Liver (tissue), 8 donors: ENCODE measurements at regions not wholly inside any gene's neighbourhood (a gene's known extent, or its start where the extent isn't known, plus 50 kb on each side); places are given as distances from the start of the nearest gene placed in this dataset.

Experiments
- DNase-seq: peaks from one replicate; pipeline ENCODE4 v3.0.0-alpha.2; 2017; ENCODE audit warnings: low spot score
- H3K27ac ChIP-seq, 2 donors: one replicate each; pipeline ENCODE4 v1.7.0; 2013; ENCODE audit warnings: inconsistent platforms in 2 of 2, low read length in 2 of 2, control low read depth in 1 of 2, low read depth in 1 of 2, mild to moderate bottlenecking in 1 of 2
- H3K27me3 ChIP-seq, 4 donors: one replicate each; pipeline versions ENCODE4 v1.6.1 to v1.7.0; 2013; ENCODE audit warnings: low read length in 3 of 4, inconsistent platforms in 1 of 4, mild to moderate bottlenecking in 1 of 4, moderate library complexity in 1 of 4; ENCODE audit not compliant: control insufficient read depth in 4 of 4, insufficient read depth in 4 of 4
- H3K36me3 ChIP-seq, 4 donors: one replicate each; pipeline versions ENCODE4 v1.6.1 to v1.7.0; 2013; ENCODE audit warnings: low read length in 3 of 4, mild to moderate bottlenecking in 3 of 4, low read depth in 1 of 4, moderate library complexity in 1 of 4; ENCODE audit not compliant: control insufficient read depth in 4 of 4, insufficient read depth in 3 of 4
- H3K4me1 ChIP-seq, 4 donors: one replicate each; pipeline versions ENCODE4 v1.6.1 to v1.7.0; 2013; ENCODE audit warnings: low read length in 3 of 4, mild to moderate bottlenecking in 3 of 4, moderate library complexity in 1 of 4; ENCODE audit not compliant: control insufficient read depth in 4 of 4, insufficient read depth in 4 of 4
- H3K4me3 ChIP-seq, 3 donors: one replicate each; pipeline versions ENCODE4 v1.6.1 to v1.7.0; 2013; ENCODE audit warnings: low read length in 3 of 3, control low read depth in 1 of 3, low read depth in 1 of 3, mild to moderate bottlenecking in 1 of 3
- H3K9ac ChIP-seq, 2 donors: one replicate each; pipeline ENCODE4 v1.7.0; 2013; ENCODE audit warnings: low read length in 2 of 2, mild to moderate bottlenecking in 2 of 2, moderate library complexity in 2 of 2, control low read depth in 1 of 2, low read depth in 1 of 2
- H3K9me3 ChIP-seq, 4 donors: one replicate each; pipeline versions ENCODE4 v1.6.1 to v1.7.0; 2013; ENCODE audit warnings: low read length in 3 of 4; ENCODE audit not compliant: control insufficient read depth in 4 of 4
- ATF3 ChIP-seq: IDR thresholded peaks from 2 replicates; pipeline ENCODE4 v1.6.1; 2016; ENCODE audit warnings: antibody characterized with exemption
- CTCF ChIP-seq: fragments of 150-350 bp; IDR thresholded peaks from 2 replicates; pipeline ENCODE4 v1.5.1; 2017; ENCODE audit warnings: improper control_type of control experiment, low read depth, low read length; ENCODE audit not compliant: missing input control
- EGR1 ChIP-seq, 2 donors: IDR thresholded peaks; 2 replicates each; pipeline ENCODE4 v1.6.1; 2016 to 2018; ENCODE audit warnings: antibody characterized with exemption in 2 of 2, low read depth in 2 of 2
- FOXA1 ChIP-seq: IDR thresholded peaks from 2 replicates; pipeline ENCODE4 v1.6.1; 2016; ENCODE audit warnings: antibody characterized with exemption
- FOXA2 ChIP-seq: IDR thresholded peaks from 2 replicates; pipeline ENCODE4 v1.6.1; 2016; ENCODE audit warnings: antibody characterized with exemption
- GABPA ChIP-seq, 2 donors: IDR thresholded peaks in 1 of 2; conservative IDR thresholded peaks in 1 of 2; 2 replicates each; pipeline ENCODE4 v1.6.1; 2016; ENCODE audit warnings: antibody characterized with exemption in 2 of 2, mild to moderate bottlenecking in 1 of 2, moderate library complexity in 1 of 2
- HNF4A ChIP-seq, 2 donors: conservative IDR thresholded peaks; 2 replicates each; pipeline ENCODE4 v1.6.1; 2016; ENCODE audit warnings: antibody characterized with exemption in 2 of 2, mild to moderate bottlenecking in 2 of 2
- HNF4G ChIP-seq: IDR thresholded peaks from 2 replicates; pipeline ENCODE4 v1.6.1; 2016; ENCODE audit warnings: antibody characterized with exemption
- JUND ChIP-seq, 2 donors: IDR thresholded peaks; 2 replicates each; pipeline ENCODE4 v1.6.1; 2016; ENCODE audit warnings: antibody characterized with exemption in 2 of 2
- MAX ChIP-seq: IDR thresholded peaks from 2 replicates; pipeline ENCODE4 v1.6.1; 2016; ENCODE audit warnings: antibody characterized with exemption
- NR2F2 ChIP-seq: IDR thresholded peaks from 2 replicates; pipeline ENCODE4 v1.6.1; 2016; ENCODE audit warnings: antibody characterized with exemption
- RAD21 ChIP-seq, 2 donors: IDR thresholded peaks; 2 replicates each; pipeline ENCODE4 v1.6.1; 2016; ENCODE audit warnings: antibody characterized with exemption in 2 of 2, mild to moderate bottlenecking in 2 of 2
- REST ChIP-seq: IDR thresholded peaks from 2 replicates; pipeline ENCODE4 v1.6.1; 2016; ENCODE audit warnings: antibody characterized with exemption, mild to moderate bottlenecking
- RXRA ChIP-seq, 2 donors: IDR thresholded peaks; 2 replicates each; pipeline ENCODE4 v1.6.1; 2017 to 2018; ENCODE audit warnings: antibody characterized with exemption in 2 of 2, mild to moderate bottlenecking in 1 of 2
- SP1 ChIP-seq: IDR thresholded peaks from 2 replicates; pipeline ENCODE4 v1.6.1; 2018; ENCODE audit warnings: antibody characterized with exemption, mild to moderate bottlenecking
- TAF1 ChIP-seq: conservative IDR thresholded peaks from 2 replicates; pipeline ENCODE4 v1.6.1; 2016; ENCODE audit warnings: antibody characterized with exemption, mild to moderate bottlenecking
- YY1 ChIP-seq: IDR thresholded peaks from 2 replicates; pipeline ENCODE4 v1.6.1; 2016; ENCODE audit warnings: antibody characterized with exemption, mild to moderate bottlenecking
- ZBTB33 ChIP-seq: IDR thresholded peaks from 2 replicates; pipeline ENCODE4 v1.6.1; 2016; ENCODE audit warnings: antibody characterized with exemption
- WGBS: extraction: QIAGEN DNeasy Blood & Tissue Kit; methylation state at CpG from one replicate; pipeline ENCODE4 v1.1.7; 2013; 5-methylcytosine and 5-hydroxymethylcytosine counted together
- donor health status: healthy.
- donor health status: healthy.
- donor health status: healthy.
- donor health status: healthy.
- donor health status: healthy.

- DNase-seq = no peak
- 88% methylated on average over 1 of the region's 1 CpG for WGBS
- TF ChIP-seq TAF1 = no peak
- TF ChIP-seq SP1 = no peak
- no peak for TF ChIP-seq ATF3
- TF ChIP-seq YY1 = no peak
- TF ChIP-seq EGR1 (IDR thresholded peaks at IDR 0.05; ENCODE audit: low read depth in 2 of 2) = no peak
- no peak for TF ChIP-seq FOXA2
- no peaks in the 10 kb centered on the region for H3K27me3 ChIP-seq
- H3K4me3 ChIP-seq = no peak overlapping the region
- peaks cover 0 to 2% (median 0%) of the 10 kb centered on the region in 4 donors for H3K9me3 ChIP-seq
- H3K27ac ChIP-seq = no peak overlapping the region
- no peaks in the 10 kb centered on the region for H3K36me3 ChIP-seq
- H3K9ac ChIP-seq = no peak overlapping the region
- H3K4me1 ChIP-seq = no peaks in the 10 kb centered on the region
Observed at GRCh38 chr1:193703655-193704054, 517.2 kb upstream of the B3GALT2 start.

- DNase-seq = no peak
- TF ChIP-seq ATF3 (no peak), EGR1 (IDR thresholded peaks at IDR 0.05; ENCODE audit: low read depth in 2 of 2) (no peak), GABPA (IDR thresholded peaks at IDR 0.05 in 1 of 2, conservative IDR thresholded peaks at IDR 0.05 in 1 of 2) (no peak), YY1 (no peak), MAX (no peak), RAD21 (IDR thresholded peaks at IDR 0.05) (no peak), HNF4G (no peak), FOXA1 (no peak)
- Histone ChIP-seq H3K27ac (no peak overlapping the region), H3K36me3 (no peaks in the 10 kb centered on the region), H3K4me1 (no peaks in the 10 kb centered on the region), H3K4me3 (no peak overlapping the region), H3K9ac (no peak overlapping the region), H3K9me3 (peaks cover 0 to 2% (median 0%) of the 10 kb centered on the region in 4 donors), H3K27me3 (no peaks in the 10 kb centered on the region)
Observed at GRCh38 chr1:193703121-193703520, 516.7 kb upstream of the B3GALT2 start.

- Histone ChIP-seq H3K4me1 (peaks cover 0 to 1% (median 0%) of the 10 kb centered on the region in 4 donors), H3K4me3 (no peak overlapping the region), H3K36me3 (no peaks in the 10 kb centered on the region), H3K9ac (no peak overlapping the region), H3K27ac (no peak overlapping the region), H3K9me3 (peaks cover 0 to 2% (median 0%) of the 10 kb centered on the region in 4 donors), H3K27me3 (no peaks in the 10 kb centered on the region)
- TF ChIP-seq FOXA2 (no peak), YY1 (no peak), NR2F2 (no peak), EGR1 (IDR thresholded peaks at IDR 0.05; ENCODE audit: low read depth in 2 of 2) (no peak), ATF3 (no peak), JUND (IDR thresholded peaks at IDR 0.05) (no peak), ZBTB33 (no peak), CTCF (no peak), TAF1 (no peak), HNF4G (no peak), REST (no peak), FOXA1 (no peak), GABPA (IDR thresholded peaks at IDR 0.05 in 1 of 2, conservative IDR thresholded peaks at IDR 0.05 in 1 of 2) (no peak), RXRA (IDR thresholded peaks at IDR 0.05) (no peak), RAD21 (IDR thresholded peaks at IDR 0.05) (no peak), MAX (no peak), HNF4A (conservative IDR thresholded peaks at IDR 0.05) (no peak), SP1 (no peak)
- DNase-seq = no peak
Observed at GRCh38 chr1:193701759-193702158, 515.3 kb upstream of the B3GALT2 start.
